ENCODE measurements at regions not wholly inside any gene's neighbourhood (a gene's known extent, or its start where the extent isn't known, plus 50 kb on each side); places are given as distances from the start of the nearest gene placed in this dataset.

DNA sequence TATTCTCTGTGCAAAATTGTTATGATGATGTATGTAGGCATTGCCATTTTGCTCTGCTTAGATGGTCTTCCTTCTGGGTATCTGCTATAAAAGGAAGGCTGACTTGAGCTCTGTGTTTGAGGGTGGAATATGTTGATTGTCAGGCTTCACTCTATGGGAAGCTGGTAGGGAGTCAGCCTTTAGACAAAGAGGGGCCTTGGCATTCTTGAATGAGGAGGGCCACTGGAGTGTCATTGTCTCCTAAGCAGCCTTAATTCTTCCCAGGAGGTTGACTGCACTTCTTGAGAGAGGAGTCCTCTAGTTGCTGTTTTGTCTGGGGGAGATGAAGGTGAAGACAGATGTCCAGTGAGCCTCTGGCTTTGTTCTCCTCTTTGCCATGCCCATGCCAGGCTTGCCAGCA lies 266.8 kb downstream of the KCNRG start:
- peaks cover 0 to 22% (median 0%) of the 10 kb centered on the region in 9 donors for H3K4me1 ChIP-seq
- DNase-seq (no peak), ATAC-seq (no peak)
- TF ChIP-seq, protein P1, sequence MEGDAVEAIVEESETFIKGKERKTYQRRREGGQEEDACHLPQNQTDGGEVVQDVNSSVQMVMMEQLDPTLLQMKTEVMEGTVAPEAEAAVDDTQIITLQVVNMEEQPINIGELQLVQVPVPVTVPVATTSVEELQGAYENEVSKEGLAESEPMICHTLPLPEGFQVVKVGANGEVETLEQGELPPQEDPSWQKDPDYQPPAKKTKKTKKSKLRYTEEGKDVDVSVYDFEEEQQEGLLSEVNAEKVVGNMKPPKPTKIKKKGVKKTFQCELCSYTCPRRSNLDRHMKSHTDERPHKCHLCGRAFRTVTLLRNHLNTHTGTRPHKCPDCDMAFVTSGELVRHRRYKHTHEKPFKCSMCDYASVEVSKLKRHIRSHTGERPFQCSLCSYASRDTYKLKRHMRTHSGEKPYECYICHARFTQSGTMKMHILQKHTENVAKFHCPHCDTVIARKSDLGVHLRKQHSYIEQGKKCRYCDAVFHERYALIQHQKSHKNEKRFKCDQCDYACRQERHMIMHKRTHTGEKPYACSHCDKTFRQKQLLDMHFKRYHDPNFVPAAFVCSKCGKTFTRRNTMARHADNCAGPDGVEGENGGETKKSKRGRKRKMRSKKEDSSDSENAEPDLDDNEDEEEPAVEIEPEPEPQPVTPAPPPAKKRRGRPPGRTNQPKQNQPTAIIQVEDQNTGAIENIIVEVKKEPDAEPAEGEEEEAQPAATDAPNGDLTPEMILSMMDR (IDR thresholded peaks at IDR 0.05), result no peak
- H3K9me3 ChIP-seq, result peaks cover 0 to 25% (median 3%) of the 10 kb centered on the region in 11 donors
- H3K27me3 ChIP-seq, result no peaks in the 10 kb centered on the region
- intact Hi-C loops (cut with DNase I), result no loop called here
- H3K27ac ChIP-seq, result no peak overlapping the region
- no peaks in the 10 kb centered on the region for H3K36me3 ChIP-seq
- H3K4me3 ChIP-seq, result no peak overlapping the region

DNA sequence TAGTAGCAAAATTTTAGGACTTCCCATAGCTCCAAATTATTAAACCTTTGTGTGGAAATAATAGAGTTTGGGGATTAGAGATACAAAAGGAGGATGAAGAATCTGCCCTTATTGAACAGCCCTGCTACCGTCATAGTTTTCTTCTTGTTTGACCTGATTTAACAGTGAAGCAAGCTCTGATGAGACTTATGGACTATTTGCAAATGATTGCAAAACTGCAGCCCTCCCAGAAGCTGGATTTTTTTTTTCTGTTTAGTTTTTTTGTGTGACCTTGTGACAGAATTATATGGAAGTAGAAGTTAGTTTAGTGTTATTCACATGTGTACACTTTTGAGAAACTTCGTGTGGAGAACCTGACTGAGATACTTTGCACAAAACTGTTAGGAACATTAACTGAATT lies 267.8 kb downstream of the KCNRG start:
- Histone ChIP-seq H3K27ac (no peak overlapping the region), H3K4me3 (no peak overlapping the region), H3K9me3 (peaks cover 0 to 16% (median 3%) of the 10 kb centered on the region in 11 donors), H3K36me3 (no peaks in the 10 kb centered on the region), H3K27me3 (no peaks in the 10 kb centered on the region), H3K4me1 (peaks cover 0 to 22% (median 0%) of the 10 kb centered on the region in 9 donors)
- 73 to 86% methylated on average over 2 of the region's 2 CpGs for WGBS, 2 donors
- DNase-seq (no peak), ATAC-seq (no peak)
- intact Hi-C loops (cut with DNase I), result no loop called here
- TF ChIP-seq, protein P1 (IDR thresholded peaks at IDR 0.05), result no peak

DNA sequence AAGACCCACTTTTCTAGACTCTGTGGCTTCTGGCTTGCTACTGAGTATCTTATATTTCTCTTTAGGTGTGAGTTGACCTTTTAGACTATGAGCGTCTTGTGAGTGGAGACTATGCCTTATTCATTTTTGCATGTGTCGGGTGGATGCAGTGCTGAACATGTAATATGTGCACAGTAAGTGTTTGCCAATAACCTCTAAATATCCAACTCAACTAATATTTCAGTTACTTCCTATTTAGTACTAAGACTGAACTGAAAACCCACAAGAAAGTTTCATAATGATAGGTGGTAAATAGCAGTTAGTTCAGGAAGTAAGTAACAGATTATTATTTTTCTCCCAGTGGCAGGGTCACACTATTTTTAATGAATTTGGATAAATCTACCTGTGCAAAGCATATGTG lies 269.3 kb downstream of the KCNRG start:
- WGBS, 2 donors, result 77 to 94% methylated on average over 2 of the region's 2 CpGs
- ATAC-seq (no peak), DNase-seq (no peak)

DNA sequence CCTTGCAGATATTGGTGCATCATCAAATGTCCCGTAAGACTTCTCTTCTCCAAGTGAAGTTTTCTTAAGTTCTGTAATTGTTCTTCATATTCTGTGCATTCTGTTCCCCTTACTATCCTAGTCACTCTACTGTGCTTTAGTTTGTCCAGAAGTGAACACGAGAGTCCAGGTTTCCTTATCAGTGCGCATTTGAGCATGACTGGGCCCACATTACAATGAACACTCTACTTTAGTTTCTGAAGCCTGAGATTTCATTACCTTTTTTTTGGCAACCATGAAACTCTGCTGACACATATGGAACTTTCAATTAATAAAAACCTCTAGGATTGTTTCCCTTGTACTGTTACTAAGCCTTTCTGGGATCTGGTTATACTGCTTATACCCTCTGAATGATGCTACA lies 270.0 kb downstream of the KCNRG start:
- no peak for DNase-seq
- intact Hi-C loops (cut with DNase I), result no loop called here
- WGBS, 2 donors, result 93 to 95% methylated on average over 3 of the region's 3 CpGs

More for the DNA sequence above, 269.3 kb downstream of the KCNRG start:
- no peak overlapping the region for H3K4me3 ChIP-seq
- no peaks in the 10 kb centered on the region for H3K27me3 ChIP-seq
- H3K4me1 ChIP-seq, result peaks cover 0 to 22% (median 0%) of the 10 kb centered on the region in 9 donors
- peaks cover 0 to 16% (median 3%) of the 10 kb centered on the region in 11 donors for H3K9me3 ChIP-seq
- intact Hi-C loops (cut with DNase I), result no loop called here
- TF ChIP-seq, protein P1 (IDR thresholded peaks at IDR 0.05), result no peak
- H3K36me3 ChIP-seq, result no peaks in the 10 kb centered on the region
- no peak overlapping the region for H3K27ac ChIP-seq

More for the DNA sequence above, 270.0 kb downstream of the KCNRG start:
- TF ChIP-seq, protein P1 (IDR thresholded peaks at IDR 0.05), result no peak
- Histone ChIP-seq H3K4me3 (no peak overlapping the region), H3K27ac (no peak overlapping the region), H3K4me1 (peaks cover 0 to 30% (median 0%) of the 10 kb centered on the region in 9 donors), H3K36me3 (no peaks in the 10 kb centered on the region), H3K9me3 (peaks cover 0 to 21% (median 3%) of the 10 kb centered on the region in 11 donors), H3K27me3 (no peaks in the 10 kb centered on the region)
- ATAC-seq, result no peak
